ENCODE measurements at regions not wholly inside any gene's neighbourhood (a gene's known extent, or its start where the extent isn't known, plus 50 kb on each side); places are given as distances from the start of the nearest gene placed in this dataset.

GRCh38 chr13:87859261-87859660, 188.1 kb downstream of the SLITRK5 start:
- Histone ChIP-seq H3K36me3 (no peaks in the 10 kb centered on the region), H3K4me3 (no peak overlapping the region), H3K27me3 (no peaks in the 10 kb centered on the region), H3K9me3 (no peaks in the 10 kb centered on the region), H3K4me1 (no peaks in the 10 kb centered on the region), H3K27ac (no peak overlapping the region)
- ATAC-seq, result no peak
- no peak for TF ChIP-seq CTCF (IDR thresholded peaks at IDR 0.05)
- no peak for TF ChIP-seq EP300 (IDR thresholded peaks at IDR 0.05)
- TF ChIP-seq POLR2A (IDR thresholded peaks at IDR 0.05), result no peak
- no peak for TF ChIP-seq POLR2AphosphoS5 (IDR thresholded peaks at IDR 0.05)
- 68 to 73% methylated on average over 3 to 4 of the region's 4 CpGs for WGBS, 2 donors (ENCODE audit: low coverage in 1 of 2)

- ATAC-seq, result no peak
- Histone ChIP-seq H3K27me3 (no peaks in the 10 kb centered on the region), H3K36me3 (no peaks in the 10 kb centered on the region), H3K9me3 (no peaks in the 10 kb centered on the region), H3K27ac (no peak overlapping the region), H3K4me1 (no peaks in the 10 kb centered on the region), H3K4me3 (no peak overlapping the region)
- TF ChIP-seq CTCF (IDR thresholded peaks at IDR 0.05), result no peak
- no peak for TF ChIP-seq POLR2A (IDR thresholded peaks at IDR 0.05)
- no peak for TF ChIP-seq EP300 (IDR thresholded peaks at IDR 0.05)
- no peak for TF ChIP-seq POLR2AphosphoS5 (IDR thresholded peaks at IDR 0.05)
- 61 to 77% methylated on average over 3 of the region's 3 CpGs for WGBS, 2 donors (ENCODE audit: low coverage in 1 of 2)
Measured at GRCh38 chr13:87867426-87867825, 196.3 kb downstream of the SLITRK5 start.

DNA sequence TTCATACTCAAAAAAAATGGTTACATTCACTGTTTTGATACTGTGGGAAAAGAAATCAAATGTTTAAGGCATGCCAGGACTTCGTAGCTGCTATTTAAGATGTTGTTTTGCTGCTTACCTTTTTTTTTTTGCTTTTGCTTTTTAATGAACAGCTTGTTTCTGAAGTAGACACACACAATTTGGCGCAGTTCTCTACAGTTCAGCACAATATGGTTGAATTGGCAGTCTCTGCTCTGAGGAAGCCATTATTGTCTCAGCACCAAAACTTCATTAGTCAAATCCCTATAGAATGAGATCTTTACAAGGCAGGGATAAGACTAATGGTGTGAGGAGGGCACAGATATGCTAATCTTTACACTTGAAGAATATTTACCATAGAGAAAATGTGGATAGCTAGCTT, 197.6 kb downstream of the SLITRK5 start:
- no peaks in the 10 kb centered on the region for H3K27me3 ChIP-seq
- H3K9me3 ChIP-seq, result no peaks in the 10 kb centered on the region
- H3K4me1 ChIP-seq, result no peaks in the 10 kb centered on the region
- 88 to 92% methylated on average over 2 of the region's 2 CpGs for WGBS, 2 donors (ENCODE audit: low coverage in 1 of 2)
- H3K36me3 ChIP-seq, result no peaks in the 10 kb centered on the region
- no peak for ATAC-seq
- H3K27ac ChIP-seq, result no peak overlapping the region
- no peak overlapping the region for H3K4me3 ChIP-seq
- no peak for TF ChIP-seq POLR2A (IDR thresholded peaks at IDR 0.05)
- TF ChIP-seq EP300 (IDR thresholded peaks at IDR 0.05), result no peak
- no peak for TF ChIP-seq POLR2AphosphoS5 (IDR thresholded peaks at IDR 0.05)
- no peak for TF ChIP-seq CTCF (IDR thresholded peaks at IDR 0.05)

GRCh38 chr13:87872813-87873212, 201.6 kb downstream of the SLITRK5 start:
- Histone ChIP-seq H3K27me3 (no peaks in the 10 kb centered on the region), H3K4me1 (no peaks in the 10 kb centered on the region), H3K9me3 (no peaks in the 10 kb centered on the region), H3K27ac (no peak overlapping the region), H3K36me3 (no peaks in the 10 kb centered on the region), H3K4me3 (no peak overlapping the region)
- TF ChIP-seq POLR2AphosphoS5 (IDR thresholded peaks at IDR 0.05) (no peak), EP300 (IDR thresholded peaks at IDR 0.05) (no peak), POLR2A (IDR thresholded peaks at IDR 0.05) (no peak), CTCF (IDR thresholded peaks at IDR 0.05) (no peak)
- 69 to 91% methylated on average over 2 of the region's 2 CpGs for WGBS, 2 donors (ENCODE audit: low coverage in 1 of 2)
- ATAC-seq, result no peak

GRCh38 chr13:87877477-87877876, 206.3 kb downstream of the SLITRK5 start:
- H3K4me1 ChIP-seq, result no peaks in the 10 kb centered on the region
- H3K36me3 ChIP-seq, result no peaks in the 10 kb centered on the region
- TF ChIP-seq POLR2A (IDR thresholded peaks at IDR 0.05) (no peak), EP300 (IDR thresholded peaks at IDR 0.05) (no peak), CTCF (IDR thresholded peaks at IDR 0.05) (no peak), POLR2AphosphoS5 (IDR thresholded peaks at IDR 0.05) (no peak)
- no peak overlapping the region for H3K27ac ChIP-seq
- 20 to 27% methylated on average over 2 of the region's 2 CpGs for WGBS, 2 donors (ENCODE audit: low coverage in 1 of 2)
- no peaks in the 10 kb centered on the region for H3K9me3 ChIP-seq
- no peak overlapping the region for H3K4me3 ChIP-seq
- no peaks in the 10 kb centered on the region for H3K27me3 ChIP-seq
- no peak for ATAC-seq

All from gastroesophageal sphincter (tissue), 4 donors.